ENCODE measurements at regions not wholly inside any gene's neighbourhood (a gene's known extent, or its start where the extent isn't known, plus 50 kb on each side); places are given as distances from the start of the nearest gene placed in this dataset.

GRCh38 chr6:131381052-131381708, 191.8 kb upstream of the ARG1 start (continued):
- no peak for TF ChIP-seq YY1 (IDR thresholded peaks at IDR 0.05; ENCODE audit: low read depth, low read length)
- no peak for TF ChIP-seq KDM4A (IDR thresholded peaks at IDR 0.05; ENCODE audit: low read depth, low read length, severe bottlenecking)
- no peak for TF ChIP-seq RFX5 (IDR thresholded peaks at IDR 0.05; ENCODE audit: borderline replicate concordance, low read depth, low read length)
- TF ChIP-seq TBP (IDR thresholded peaks at IDR 0.05; ENCODE audit: low read depth, low read length): no peak
- no peak for TF ChIP-seq RXRA (IDR thresholded peaks at IDR 0.05; ENCODE audit: insufficient read depth, low read depth, low read length)
- TF ChIP-seq GABPA (IDR thresholded peaks at IDR 0.05; ENCODE audit: borderline replicate concordance, insufficient read depth, low read length): no peak
- no peak for TF ChIP-seq SRF (IDR thresholded peaks at IDR 0.05; ENCODE audit: low read depth, low read length)
- TF ChIP-seq MAX (IDR thresholded peaks at IDR 0.05): no peak
